ENCODE measurements at regions not wholly inside any gene's neighbourhood (a gene's known extent, or its start where the extent isn't known, plus 50 kb on each side); places are given as distances from the start of the nearest gene placed in this dataset.

- no peak for DNase-seq
- no peaks in the 10 kb centered on the region for H3K27me3 ChIP-seq (ENCODE audit: control insufficient read depth, insufficient read depth, low read length)
- H3K9ac ChIP-seq (ENCODE audit: low read length in 3 of 3): no peak overlapping the region
- intact Hi-C loops (cut with DNase I): no loop called here
- FAIRE-seq: no peak
- no peak overlapping the region for H3K27ac ChIP-seq (ENCODE audit: low read depth in 2 of 2, low read length in 2 of 2)
- H3K36me3 ChIP-seq (ENCODE audit: control insufficient read depth in 2 of 3, insufficient read depth in 3 of 3, low read length in 3 of 3): no peaks in the 10 kb centered on the region
- no peaks in the 10 kb centered on the region for H3K4me1 ChIP-seq (ENCODE audit: control insufficient read depth in 2 of 3, insufficient read depth in 2 of 3, low read depth in 1 of 3, low read length in 3 of 3)
- no peak overlapping the region for H3K4me3 ChIP-seq (ENCODE audit: low read length in 3 of 3)
- H3K9me3 ChIP-seq (ENCODE audit: control insufficient read depth in 2 of 3, insufficient read depth in 1 of 3, low read length in 3 of 3): no peaks in the 10 kb centered on the region
- no peak for TF ChIP-seq CTCF (IDR thresholded peaks at IDR 0.05; ENCODE audit: borderline replicate concordance, extremely low read depth, insufficient read depth)
Measured at GRCh38 chr1:14324248-14324630, 274.2 kb upstream of the KAZN start.

- Histone ChIP-seq H3K4me1 (ENCODE audit: control insufficient read depth in 2 of 3, insufficient read depth in 2 of 3, low read depth in 1 of 3, low read length in 3 of 3) (no peaks in the 10 kb centered on the region), H3K36me3 (ENCODE audit: control insufficient read depth in 2 of 3, insufficient read depth in 3 of 3, low read length in 3 of 3) (no peaks in the 10 kb centered on the region), H3K9ac (ENCODE audit: low read length in 3 of 3) (no peak overlapping the region), H3K9me3 (ENCODE audit: control insufficient read depth in 2 of 3, insufficient read depth in 1 of 3, low read length in 3 of 3) (peaks cover 0 to 11% (median 0%) of the 10 kb centered on the region in 3 donors), H3K27ac (ENCODE audit: low read depth in 2 of 2, low read length in 2 of 2) (no peak overlapping the region), H3K4me3 (ENCODE audit: low read length in 3 of 3) (no peak overlapping the region), H3K27me3 (ENCODE audit: control insufficient read depth, insufficient read depth, low read length) (no peaks in the 10 kb centered on the region)
- FAIRE-seq: no peak
- no peak for DNase-seq
- no peak for TF ChIP-seq CTCF (IDR thresholded peaks at IDR 0.05; ENCODE audit: borderline replicate concordance, extremely low read depth, insufficient read depth)
- intact Hi-C loops (cut with DNase I): no loop called here
Measured at GRCh38 chr1:14326857-14327256, 271.6 kb upstream of the KAZN start.

GRCh38 chr1:14328685-14329084, 269.8 kb upstream of the KAZN start:
- H3K27ac ChIP-seq (ENCODE audit: low read depth in 2 of 2, low read length in 2 of 2): no peak overlapping the region
- no peaks in the 10 kb centered on the region for H3K27me3 ChIP-seq (ENCODE audit: control insufficient read depth, insufficient read depth, low read length)
- H3K4me3 ChIP-seq (ENCODE audit: low read length in 3 of 3): no peak overlapping the region
- no peak for FAIRE-seq
- H3K4me1 ChIP-seq (ENCODE audit: control insufficient read depth in 2 of 3, insufficient read depth in 2 of 3, low read depth in 1 of 3, low read length in 3 of 3): no peaks in the 10 kb centered on the region
- H3K9me3 ChIP-seq (ENCODE audit: control insufficient read depth in 2 of 3, insufficient read depth in 1 of 3, low read length in 3 of 3): peaks cover 0 to 11% (median 0%) of the 10 kb centered on the region in 3 donors
- no peak overlapping the region for H3K9ac ChIP-seq (ENCODE audit: low read length in 3 of 3)
- DNase-seq: no peak
- intact Hi-C loops (cut with DNase I): no loop called here
- no peaks in the 10 kb centered on the region for H3K36me3 ChIP-seq (ENCODE audit: control insufficient read depth in 2 of 3, insufficient read depth in 3 of 3, low read length in 3 of 3)
- TF ChIP-seq CTCF (IDR thresholded peaks at IDR 0.05; ENCODE audit: borderline replicate concordance, extremely low read depth, insufficient read depth): no peak

- TF ChIP-seq CTCF (IDR thresholded peaks at IDR 0.05; ENCODE audit: borderline replicate concordance, extremely low read depth, insufficient read depth): no peak
- Histone ChIP-seq H3K4me1 (ENCODE audit: control insufficient read depth in 2 of 3, insufficient read depth in 2 of 3, low read depth in 1 of 3, low read length in 3 of 3) (no peaks in the 10 kb centered on the region), H3K36me3 (ENCODE audit: control insufficient read depth in 2 of 3, insufficient read depth in 3 of 3, low read length in 3 of 3) (no peaks in the 10 kb centered on the region), H3K4me3 (ENCODE audit: low read length in 3 of 3) (no peak overlapping the region), H3K27ac (ENCODE audit: low read depth in 2 of 2, low read length in 2 of 2) (no peak overlapping the region), H3K27me3 (ENCODE audit: control insufficient read depth, insufficient read depth, low read length) (no peaks in the 10 kb centered on the region), H3K9me3 (ENCODE audit: control insufficient read depth in 2 of 3, insufficient read depth in 1 of 3, low read length in 3 of 3) (peaks cover 0 to 11% (median 0%) of the 10 kb centered on the region in 3 donors), H3K9ac (ENCODE audit: low read length in 3 of 3) (no peak overlapping the region)
- intact Hi-C loops (cut with DNase I): no loop called here
- FAIRE-seq: no peak
- no peak for DNase-seq
Measured at GRCh38 chr1:14332158-14332557, 266.3 kb upstream of the KAZN start.
